ENCODE measurements at regions not wholly inside any gene's neighbourhood (a gene's known extent, or its start where the extent isn't known, plus 50 kb on each side); places are given as distances from the start of the nearest gene placed in this dataset.

- TF ChIP-seq YY1 (tag by site-specific recombination; IDR thresholded peaks at IDR 0.05) (no peak), CTCF (tag by site-specific recombination; IDR thresholded peaks at IDR 0.05) (no peak), REST (tag by site-specific recombination; IDR thresholded peaks at IDR 0.05) (no peak), ZNF777 (tag by site-specific recombination; IDR thresholded peaks at IDR 0.05; ENCODE audit: borderline replicate concordance) (no peak), ZNF501 (tag by site-specific recombination; IDR thresholded peaks at IDR 0.05) (no peak), ATF2 (tag by site-specific recombination; IDR thresholded peaks at IDR 0.05; ENCODE audit: low read depth) (no peak), MYNN (tag by site-specific recombination; IDR thresholded peaks at IDR 0.05; ENCODE audit: borderline replicate concordance) (no peak)
These were observed 181.4 kb upstream of the PWP1 start for GRCh38 chr12:107503887-107504885.
